Psoas muscle (tissue), 7 donors: ENCODE measurements at regions not wholly inside any gene's neighbourhood (a gene's known extent, or its start where the extent isn't known, plus 50 kb on each side); places are given as distances from the start of the nearest gene placed in this dataset.

Experiments
- ATAC-seq, 4 donors: fragments of 200-7000 bp; cut with Tn5 transposase; one replicate each; pipeline ENCODE4 v1.9.1; 2020; ENCODE audit warnings: moderate library complexity in 3 of 4, mild to moderate bottlenecking in 2 of 4
- DNase-seq, 2 donors: peaks; one replicate each; pipeline ENCODE4 v3.0.0-alpha.2; 2020
- H3K27ac ChIP-seq: fragments of 200-600 bp; one replicate; pipeline ENCODE4 v1.8.0; 2022
- H3K27me3 ChIP-seq, 3 donors: fragments of 200-600 bp in 1 of 3; one replicate each; pipeline versions ENCODE4 v1.6.1 to v1.8.0; 2013 to 2022; ENCODE audit warnings: low read length in 2 of 3, mild to moderate bottlenecking in 2 of 3, moderate library complexity in 1 of 3; ENCODE audit not compliant: insufficient read depth in 3 of 3
- H3K36me3 ChIP-seq, 2 donors: fragments of 200-600 bp in 1 of 2; one replicate each; pipeline versions ENCODE4 v1.6.1 to v1.8.0; 2013 to 2022; ENCODE audit warnings: low read depth in 1 of 2, mild to moderate bottlenecking in 1 of 2, moderate library complexity in 1 of 2; ENCODE audit not compliant: insufficient read depth in 1 of 2
- H3K4me1 ChIP-seq: fragments of 200-600 bp; one replicate; pipeline ENCODE4 v1.8.0; 2022
- H3K4me3 ChIP-seq: fragments of 200-600 bp; one replicate; pipeline ENCODE4 v1.8.0; 2022; ENCODE audit warnings: mild to moderate bottlenecking
- H3K9me3 ChIP-seq: fragments of 200-600 bp; one replicate; pipeline ENCODE4 v1.8.0; 2022
- CTCF ChIP-seq: fragments of 200-600 bp; IDR thresholded peaks from one replicate; pipeline ENCODE4 v1.8.0; 2022; ENCODE audit warnings: antibody characterized with exemption
- WGBS, 3 donors: extraction: QIAGEN DNeasy Blood & Tissue Kit; methylation state at CpG; one replicate each; pipeline versions ENCODE4 v1.1.6 to v1.1.7; 2013; 5-methylcytosine and 5-hydroxymethylcytosine counted together
- intact Hi-C, 2 donors: fragments of 100-400 bp; cut with DNase I; formaldehyde crosslinking; loops; one replicate each; pipeline versions ENCODE4 v1.11.0 to v1.14.2; 2022
- donor health status: healthy with polysubstance abuse.
- donor health status: DM: no; HTN: no; CAD: no; lungs with moderate emphysema.
- donor health status: Bipolar disorder and iron deficiency.
- donor health status: healthy.
- donor health status: DM: yes; HTN: yes; CAD: no.
- donor health status: DM: no; HTN: no; CAD: no.
- donor health status: DM: yes; HTN: yes; CAD: no.

DNA sequence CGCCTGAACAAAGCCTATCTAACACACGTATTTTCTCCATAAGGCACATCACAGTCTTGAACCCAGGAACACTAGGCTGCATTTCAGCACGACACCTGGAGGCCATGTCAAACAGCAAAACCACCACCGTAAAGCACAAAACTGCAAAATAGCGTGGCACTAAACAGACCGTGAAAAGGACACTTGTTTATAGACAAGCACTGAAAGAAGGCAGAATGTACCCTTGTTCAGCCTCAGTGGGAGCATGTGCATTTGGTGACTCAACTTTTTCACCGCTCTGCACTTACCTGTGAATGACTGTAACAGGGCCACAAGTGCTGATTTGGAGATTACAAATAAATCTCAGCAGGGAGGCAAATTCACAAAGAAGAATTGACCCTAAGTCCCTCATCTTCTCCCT is 80.8 kb downstream of the ISG20 start:
- no peaks in the 10 kb centered on the region for H3K9me3 ChIP-seq
- H3K27me3 ChIP-seq, result peaks cover 0 to 3% (median 0%) of the 10 kb centered on the region in 3 donors
- no peak for TF ChIP-seq CTCF
- H3K4me3 ChIP-seq, result no peak overlapping the region
- no peak overlapping the region for H3K27ac ChIP-seq
- DNase-seq (no peak), ATAC-seq (no peak)
- H3K36me3 ChIP-seq, result no peaks in the 10 kb centered on the region
- H3K4me1 ChIP-seq, result peaks cover 3% of the 10 kb centered on the region
- 76 to 89% (median 81%) methylated on average over 7 of the region's 7 CpGs for WGBS, 3 donors
- intact Hi-C loops, result no loop called here

GRCh38 chr15:88725305-88726210 is 77.7 kb upstream of the ACAN start:
- no peak for DNase-seq
- WGBS, 3 donors, result 62 to 69% (median 68%) methylated on average over 6 of the region's 6 CpGs
- no peak for TF ChIP-seq CTCF
- H3K4me1 ChIP-seq, result no peaks in the 10 kb centered on the region
- no peaks in the 10 kb centered on the region for H3K9me3 ChIP-seq
- intact Hi-C loops, result no loop called here
- no peak overlapping the region for H3K4me3 ChIP-seq
- no peak overlapping the region for H3K27ac ChIP-seq
- no peak for ATAC-seq
- peaks cover 0 to 3% (median 0%) of the 10 kb centered on the region in 3 donors for H3K27me3 ChIP-seq
- no peaks in the 10 kb centered on the region for H3K36me3 ChIP-seq

DNA sequence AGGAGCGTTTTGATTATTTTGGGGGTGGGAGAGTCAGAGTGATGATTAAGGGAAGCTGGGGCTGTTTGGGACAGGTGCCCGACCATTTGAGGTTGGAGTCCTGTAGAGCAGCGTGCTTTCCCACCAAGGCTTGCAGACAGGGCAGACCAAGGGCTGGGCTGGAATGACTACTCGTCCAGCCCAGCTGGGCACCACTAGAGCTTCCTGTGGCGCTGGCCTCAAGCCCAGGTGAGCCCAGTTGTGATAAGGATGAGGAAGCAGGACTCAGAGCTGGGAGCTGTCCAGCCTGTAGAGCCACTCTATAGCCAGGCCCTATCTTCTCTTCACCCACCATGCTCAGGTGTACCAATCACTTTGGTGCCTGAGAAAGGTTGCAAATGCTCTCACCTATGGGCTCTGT is 75.8 kb upstream of the ACAN start:
- intact Hi-C loops, result no loop called here
- WGBS, 3 donors, result 59 to 64% (median 61%) methylated on average over 5 of the region's 5 CpGs
- H3K9me3 ChIP-seq, result no peaks in the 10 kb centered on the region

DNA sequence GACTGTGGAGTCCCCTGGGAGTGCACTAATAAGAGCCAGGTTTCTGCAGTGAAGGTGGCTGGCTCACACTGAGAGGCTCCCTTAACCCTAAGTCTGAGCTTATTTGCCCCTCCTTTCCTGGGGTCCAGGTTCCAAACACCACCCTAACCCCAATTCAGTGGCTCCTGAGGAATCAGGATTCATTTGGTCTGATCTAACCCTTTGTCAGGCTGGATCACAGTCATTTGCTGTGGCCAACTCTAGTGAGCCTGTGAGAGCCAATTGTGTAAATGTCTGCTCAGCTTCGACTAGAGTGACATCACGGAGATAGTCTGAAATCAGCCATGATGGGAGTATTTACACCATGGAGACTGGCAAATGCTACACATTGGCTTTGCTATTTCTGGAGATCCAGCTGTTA is 73.7 kb upstream of the ACAN start:
- WGBS, 3 donors, result 67 to 82% (median 74%) methylated on average over 2 of the region's 2 CpGs
- no peak for DNase-seq
- no peak overlapping the region for H3K27ac ChIP-seq
- peaks cover 0 to 1% (median 0%) of the 10 kb centered on the region in 3 donors for H3K27me3 ChIP-seq
- no peak for TF ChIP-seq CTCF
- no peaks in the 10 kb centered on the region for H3K36me3 ChIP-seq
- no peak for ATAC-seq
- H3K4me3 ChIP-seq, result no peak overlapping the region
- no peaks in the 10 kb centered on the region for H3K4me1 ChIP-seq
- intact Hi-C loops, result no loop called here
- no peaks in the 10 kb centered on the region for H3K9me3 ChIP-seq

More for the DNA sequence above, 75.8 kb upstream of the ACAN start:
- Histone ChIP-seq H3K36me3 (no peaks in the 10 kb centered on the region), H3K27ac (no peak overlapping the region), H3K4me1 (no peaks in the 10 kb centered on the region), H3K27me3 (peaks cover 0 to 3% (median 0%) of the 10 kb centered on the region in 3 donors), H3K4me3 (no peak overlapping the region)
- TF ChIP-seq CTCF, result no peak
- ATAC-seq (no peak), DNase-seq (no peak)

DNA sequence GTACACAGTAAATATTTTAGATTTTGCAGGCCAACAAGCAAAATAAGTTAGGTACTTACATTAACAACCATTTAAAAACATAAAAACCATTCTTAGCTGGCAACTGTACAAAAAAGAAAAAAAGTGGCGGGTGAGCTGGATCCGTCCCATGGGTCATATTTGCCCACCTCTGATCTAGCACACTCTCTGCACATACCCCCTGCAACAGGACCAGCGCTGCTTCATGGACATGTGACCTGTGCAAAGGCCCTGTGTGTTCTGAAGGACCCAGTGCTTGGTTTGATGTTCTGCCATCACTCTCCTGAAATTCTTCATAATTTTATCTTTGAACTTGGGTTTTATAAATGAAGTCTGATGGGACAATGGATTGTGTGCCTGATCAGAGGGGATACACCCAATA is 72.5 kb upstream of the ACAN start:
- H3K4me1 ChIP-seq, result no peaks in the 10 kb centered on the region
- TF ChIP-seq CTCF, result no peak
- H3K9me3 ChIP-seq, result no peaks in the 10 kb centered on the region
- no peak overlapping the region for H3K4me3 ChIP-seq
- intact Hi-C loops, result no loop called here
- no peaks in the 10 kb centered on the region for H3K36me3 ChIP-seq
- no peaks in the 10 kb centered on the region for H3K27me3 ChIP-seq
- WGBS, 3 donors, result 75 to 80% (median 75%) methylated on average over 3 of the region's 3 CpGs
- H3K27ac ChIP-seq, result no peak overlapping the region
- no peak for DNase-seq
- no peak for ATAC-seq
